ENCODE measurements at regions not wholly inside any gene's neighbourhood (a gene's known extent, or its start where the extent isn't known, plus 50 kb on each side); places are given as distances from the start of the nearest gene placed in this dataset.

GRCh38 chr9:84125046-84125445 is 144.4 kb downstream of the RMI1 start:
- TF ChIP-seq CTCF (IDR thresholded peaks at IDR 0.05) = no peak
- TF ChIP-seq POLR2A (IDR thresholded peaks at IDR 0.05) = no peak
